ENCODE measurements at regions not wholly inside any gene's neighbourhood (a gene's known extent, or its start where the extent isn't known, plus 50 kb on each side); places are given as distances from the start of the nearest gene placed in this dataset.
"Not testable (repeated sequence)": the region's sequence is repeated elsewhere in the genome, so short reads cannot be mapped to it uniquely, and the experiment has no call there.

DNA sequence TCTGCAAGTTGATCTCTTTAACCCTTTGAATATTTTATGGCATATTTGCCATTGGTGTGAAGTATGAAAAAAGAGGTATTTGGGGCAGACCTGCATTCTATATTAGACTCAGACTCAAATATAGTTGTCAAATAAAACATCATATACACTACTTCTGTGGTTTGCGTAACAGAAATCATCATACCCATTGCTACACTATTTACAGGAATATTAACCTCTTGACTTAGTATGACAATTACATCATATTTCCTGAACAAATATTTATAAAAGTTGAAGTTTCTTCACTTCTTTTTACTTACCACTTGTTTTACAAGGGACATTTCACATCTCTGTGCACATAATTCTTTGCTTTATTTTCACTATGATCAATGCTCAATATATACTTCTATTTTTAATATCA is 206.0 kb downstream of the HAO1 start:
- no peak for DNase-seq

DNA sequence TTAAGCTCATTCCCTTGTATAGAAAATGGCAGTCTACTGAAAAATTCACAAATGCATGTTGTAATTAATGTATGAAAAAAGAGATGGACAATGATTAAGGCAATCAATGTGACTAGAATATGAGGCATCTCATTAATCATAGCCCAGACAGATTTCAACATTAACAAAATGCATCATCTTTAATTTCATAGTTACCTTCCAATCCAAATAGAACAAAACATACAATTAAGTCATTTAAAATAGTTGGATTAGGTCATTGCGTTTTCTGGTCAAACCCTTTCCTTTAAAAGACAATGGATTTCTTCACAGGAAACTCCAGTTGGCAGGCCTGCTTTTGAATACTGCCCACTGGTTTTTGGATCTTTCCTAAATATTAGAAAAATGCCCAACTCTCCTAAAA is 203.9 kb downstream of the HAO1 start:
- no peak for DNase-seq

DNA sequence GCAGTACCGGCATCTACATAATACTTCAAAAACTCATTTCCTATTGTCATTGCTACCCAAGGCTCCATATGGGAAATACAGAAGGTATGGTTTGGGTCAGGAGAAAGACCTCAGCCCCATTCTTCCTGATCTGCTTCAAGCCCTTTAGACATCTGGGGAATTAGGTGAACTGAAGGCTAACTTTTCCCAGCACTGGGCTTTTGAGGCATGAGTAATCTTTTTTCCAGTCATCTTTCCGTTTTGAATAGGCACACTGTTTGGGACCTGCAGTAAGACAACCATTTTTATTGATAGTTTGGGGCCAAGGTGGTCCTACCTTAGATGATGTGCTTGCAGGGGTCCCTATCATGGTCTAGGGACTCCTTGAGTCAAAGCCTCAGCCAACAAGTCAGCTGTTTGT is 198.4 kb downstream of the HAO1 start:
- no peak for DNase-seq

DNA sequence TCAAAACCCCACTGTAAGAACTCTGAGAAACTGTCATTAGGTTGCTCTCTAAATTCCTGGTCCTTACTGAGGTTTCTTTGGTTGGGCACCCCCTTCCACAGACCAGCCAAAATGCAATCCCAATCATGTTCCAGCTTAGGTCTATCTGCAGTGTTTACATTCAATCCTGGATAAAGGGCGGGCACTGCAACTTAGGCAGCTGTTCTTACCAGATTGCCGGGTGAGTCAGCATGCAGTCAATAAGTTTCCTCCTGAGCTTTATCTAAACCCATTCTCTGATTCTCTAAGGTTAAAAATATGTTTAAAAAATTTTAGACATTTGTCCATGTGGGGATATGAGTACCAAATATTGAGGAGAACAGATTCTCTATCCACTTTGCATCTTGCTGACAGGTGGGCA is 197.8 kb downstream of the HAO1 start:
- DNase-seq: no peak

DNA sequence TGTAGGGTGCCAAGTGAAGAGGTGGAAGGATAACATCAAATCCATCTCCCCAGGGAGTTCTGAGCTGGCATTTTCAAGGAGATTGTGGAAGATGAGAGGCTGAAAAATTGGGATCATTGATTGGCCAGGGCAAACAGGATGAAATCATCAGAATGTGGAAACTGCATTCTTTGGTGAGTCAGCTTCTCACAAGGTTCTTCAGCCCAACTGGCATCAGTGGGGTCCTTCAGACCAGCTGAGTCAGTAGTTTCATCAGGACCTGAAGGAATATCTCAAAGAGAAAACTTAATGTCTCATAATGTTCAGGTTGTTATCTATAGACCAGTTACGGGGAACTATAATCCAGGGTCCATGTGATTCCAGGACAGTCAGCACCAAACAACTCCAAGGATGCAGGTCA is 195.8 kb downstream of the HAO1 start:
- DNase-seq: no peak

DNA sequence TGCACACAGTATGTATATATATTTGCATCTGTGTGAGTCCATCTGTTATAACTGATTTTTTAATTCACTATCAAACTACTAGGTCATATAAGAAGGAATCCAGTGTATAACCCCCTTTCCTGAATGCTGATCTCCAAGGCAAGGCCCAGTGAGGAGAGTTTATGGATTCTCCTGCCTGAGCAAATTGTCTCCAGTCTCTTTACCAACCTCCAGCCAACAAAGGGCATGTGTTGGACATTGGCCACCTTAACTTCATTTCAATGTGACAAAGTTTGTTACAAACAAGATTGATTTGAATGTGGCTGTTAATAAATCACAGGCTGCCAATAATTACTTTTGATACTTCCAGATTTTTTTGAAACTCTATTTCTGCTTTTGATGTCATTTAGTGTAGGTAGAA is 191.6 kb downstream of the HAO1 start:
- no peak for DNase-seq

DNA sequence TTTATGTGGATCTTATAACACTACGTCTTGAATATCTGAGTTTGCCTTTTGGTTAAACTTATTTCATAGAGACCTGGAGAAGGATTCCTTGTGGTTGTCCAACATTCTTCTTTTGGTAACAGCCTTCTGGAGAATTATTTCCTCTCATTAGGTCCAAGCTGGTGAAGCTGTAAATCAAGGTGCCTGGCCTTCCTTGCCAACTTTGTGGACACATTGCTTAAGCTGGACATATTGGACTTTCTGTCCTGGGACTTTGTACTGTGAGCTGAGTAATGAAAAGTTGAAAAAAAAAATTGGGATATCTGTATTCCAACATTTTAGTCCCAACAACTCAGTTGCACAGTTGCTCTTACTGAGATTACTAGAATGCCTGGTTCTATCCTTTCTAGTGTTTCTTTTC is 186.2 kb downstream of the HAO1 start:
- DNase-seq: no peak

DNA sequence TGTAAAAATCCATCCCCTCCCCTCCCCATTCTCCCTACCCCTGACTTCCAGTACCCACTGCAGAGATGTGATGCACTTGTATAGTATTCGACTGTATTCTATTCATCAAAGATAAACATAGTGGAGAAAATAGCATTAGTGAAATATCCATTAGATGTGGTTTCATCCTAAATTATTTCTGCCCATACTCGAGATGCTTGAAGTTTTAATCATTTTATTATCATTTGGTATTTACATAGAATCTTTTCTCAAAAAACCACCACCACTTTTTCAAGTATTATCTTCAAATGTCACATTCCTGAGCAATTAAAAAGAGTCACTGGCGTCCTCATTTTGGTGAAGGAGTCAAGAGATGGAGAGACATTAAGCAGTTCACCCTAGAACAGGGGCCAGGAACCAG is 181.9 kb downstream of the HAO1 start:
- DNase-seq: no peak

DNA sequence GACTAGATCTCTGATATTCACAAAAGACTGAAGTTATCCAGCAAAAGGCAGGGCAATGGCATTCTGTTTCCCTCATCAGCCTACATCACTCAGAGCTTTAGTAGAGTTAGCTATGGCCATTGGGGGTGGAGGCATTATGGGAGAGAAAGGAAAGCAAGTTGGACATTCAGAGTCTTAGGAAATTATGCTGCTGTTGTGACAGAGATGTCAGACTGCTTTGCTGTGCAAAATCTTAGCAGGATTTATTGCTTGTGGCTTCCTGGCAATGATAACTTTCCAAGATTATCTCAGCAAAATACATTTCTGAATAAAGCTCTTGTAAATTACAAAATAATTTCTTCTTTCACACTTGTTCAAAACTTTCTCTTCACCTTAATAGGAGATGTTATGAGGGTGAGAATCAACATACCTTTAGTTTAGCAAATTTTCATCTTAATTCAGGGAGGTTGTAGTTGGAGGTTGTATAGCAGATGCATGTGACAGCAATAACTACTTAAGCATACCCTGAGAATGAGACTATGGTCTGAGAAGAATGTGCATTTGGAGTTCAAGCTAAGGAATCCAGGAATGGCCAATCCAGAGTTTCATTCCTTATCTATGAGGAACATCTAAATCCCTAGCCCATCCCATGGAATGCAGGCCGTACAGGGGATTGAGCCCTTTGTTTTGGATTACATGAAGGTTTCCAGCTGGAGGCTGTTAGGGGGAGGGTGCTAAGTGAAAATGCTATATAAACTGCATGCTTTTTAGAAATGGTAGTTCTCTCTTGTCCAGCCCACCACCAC is 179.8 kb downstream of the HAO1 start:
- DNase-seq: no peak

DNA sequence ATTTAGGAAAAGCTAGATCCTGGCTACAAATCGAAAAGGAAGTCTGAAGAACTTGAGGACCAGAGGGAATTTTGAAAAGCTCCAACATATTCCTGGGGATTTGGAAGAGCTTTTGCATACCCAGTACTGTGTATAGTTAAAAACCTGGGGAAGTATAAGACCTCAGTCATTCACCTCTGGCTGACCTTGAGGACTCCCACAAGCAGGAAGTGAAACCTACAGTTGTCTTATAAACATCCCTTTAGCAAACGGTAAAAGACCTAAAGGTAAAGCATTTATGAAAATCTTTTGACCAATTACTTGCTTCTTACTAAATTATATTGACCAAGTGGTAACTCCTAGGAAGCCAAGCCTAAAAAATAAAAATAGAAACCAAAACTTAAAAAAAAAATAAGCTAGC is 175.0 kb downstream of the HAO1 start:
- DNase-seq: no peak

DNA sequence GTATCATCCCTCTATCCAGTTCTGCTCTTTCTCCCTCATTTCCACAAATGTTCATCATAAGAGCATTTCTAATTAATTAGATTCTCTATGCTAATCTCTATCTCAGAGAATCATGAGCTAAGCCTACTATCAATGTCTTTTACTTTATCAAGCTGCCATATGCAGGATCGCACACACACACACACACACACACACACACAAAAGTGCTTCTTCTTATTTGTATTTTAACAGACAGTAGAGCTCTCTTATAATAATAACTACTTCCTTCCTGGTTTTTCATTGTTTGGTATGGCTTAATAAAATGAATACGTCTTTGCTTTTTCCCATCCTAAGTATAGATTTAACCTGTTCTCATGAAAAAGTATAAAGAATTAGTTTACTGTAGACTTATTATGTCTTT is 170.2 kb downstream of the HAO1 start:
- no peak for DNase-seq

DNA sequence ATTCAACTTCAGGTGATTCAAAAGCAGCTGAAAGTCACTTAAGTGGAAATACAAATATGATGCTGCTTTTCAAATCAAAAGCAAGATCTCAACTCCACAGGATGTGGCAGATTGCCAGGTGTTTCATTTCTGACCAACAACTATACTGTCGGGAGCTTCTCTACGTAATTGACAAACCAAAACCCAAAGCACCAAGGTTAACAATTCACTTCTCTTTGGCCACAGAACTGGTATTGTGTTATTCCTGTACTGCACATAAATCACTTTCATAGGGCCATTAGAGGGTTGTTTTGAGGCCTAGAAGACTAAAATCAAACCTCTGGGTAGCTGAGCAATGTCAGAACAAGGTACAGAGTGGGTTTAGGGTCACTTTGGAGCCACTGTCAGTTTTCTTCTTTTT is 169.7 kb downstream of the HAO1 start:
- no peak for DNase-seq

DNA sequence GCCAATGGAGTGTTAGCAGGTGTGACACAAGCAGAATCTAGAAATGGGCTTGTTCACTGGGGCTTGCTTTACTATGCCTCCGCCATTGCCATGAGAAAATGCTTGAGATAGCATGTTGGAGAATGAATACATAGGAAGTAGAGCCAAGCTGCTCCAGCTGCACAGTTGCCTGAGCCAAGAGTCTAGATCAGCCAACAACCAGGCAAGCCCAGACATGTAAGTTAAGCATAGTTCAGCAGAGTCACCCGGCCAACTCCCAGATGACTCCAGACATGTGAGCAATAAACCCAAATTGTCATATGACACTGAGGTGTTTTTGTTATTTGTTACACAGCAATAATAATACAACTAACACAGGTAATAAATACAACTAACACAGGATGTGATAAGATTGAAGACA is 167.9 kb downstream of the HAO1 start:
- DNase-seq: peak; percentile 45

DNA sequence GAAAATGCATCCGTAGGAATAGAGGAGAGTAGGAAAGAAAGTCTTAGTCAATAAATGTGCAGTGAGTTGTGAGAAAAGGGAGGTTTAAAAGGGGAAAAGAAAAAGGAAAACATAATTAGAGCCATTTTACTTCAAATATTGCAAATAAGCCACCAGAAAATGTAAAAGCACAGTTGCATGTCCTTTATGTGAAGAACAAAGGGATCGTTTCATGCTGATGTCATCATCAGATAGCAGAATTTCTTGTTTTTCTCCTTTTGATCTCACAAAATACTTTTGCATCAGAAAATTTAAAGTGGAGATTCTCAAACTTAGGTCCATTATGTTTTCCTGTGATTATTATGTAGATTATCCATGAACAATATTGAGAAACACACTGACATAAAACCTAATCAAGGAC is 166.7 kb downstream of the HAO1 start:
- DNase-seq: no peak

DNA sequence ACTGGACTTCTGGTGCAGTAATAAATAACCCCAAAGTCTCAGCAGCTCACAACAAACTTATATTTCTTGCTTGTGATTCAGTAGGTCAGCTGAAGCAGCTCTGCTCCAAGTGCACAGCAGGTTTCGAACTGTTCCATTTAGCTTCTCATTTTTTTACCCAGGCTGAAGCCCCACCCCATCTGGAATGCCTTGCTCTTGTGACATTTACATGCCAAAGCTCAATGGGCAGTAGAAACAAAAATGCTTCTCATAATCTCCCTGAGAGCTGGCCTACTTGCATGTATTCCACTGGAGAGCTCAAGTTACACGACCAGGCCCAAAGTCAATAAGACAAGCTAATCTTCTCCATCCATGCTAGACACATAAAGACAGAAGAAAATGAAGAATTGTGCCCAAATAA is 165.2 kb downstream of the HAO1 start:
- DNase-seq: no peak

DNA sequence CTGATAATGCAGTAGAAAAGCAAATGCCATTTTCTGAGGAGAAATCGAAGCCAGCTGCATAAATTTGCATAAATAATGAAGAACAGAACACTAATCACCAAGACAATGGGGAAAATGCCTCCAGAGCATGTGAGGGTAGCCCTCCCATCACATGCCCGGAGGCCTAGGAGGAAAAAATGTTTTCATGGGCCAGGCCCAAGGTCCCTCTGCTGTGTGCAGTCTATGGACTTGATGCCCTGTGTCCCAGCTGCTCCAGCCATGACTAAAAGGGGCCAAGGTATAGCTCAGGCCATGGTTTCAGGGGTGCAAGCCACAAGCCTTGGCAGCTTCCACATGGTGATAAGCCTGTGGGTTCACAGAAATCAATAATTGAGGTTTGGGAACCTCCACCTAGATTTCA is 164.1 kb downstream of the HAO1 start:
- no peak for DNase-seq

DNA sequence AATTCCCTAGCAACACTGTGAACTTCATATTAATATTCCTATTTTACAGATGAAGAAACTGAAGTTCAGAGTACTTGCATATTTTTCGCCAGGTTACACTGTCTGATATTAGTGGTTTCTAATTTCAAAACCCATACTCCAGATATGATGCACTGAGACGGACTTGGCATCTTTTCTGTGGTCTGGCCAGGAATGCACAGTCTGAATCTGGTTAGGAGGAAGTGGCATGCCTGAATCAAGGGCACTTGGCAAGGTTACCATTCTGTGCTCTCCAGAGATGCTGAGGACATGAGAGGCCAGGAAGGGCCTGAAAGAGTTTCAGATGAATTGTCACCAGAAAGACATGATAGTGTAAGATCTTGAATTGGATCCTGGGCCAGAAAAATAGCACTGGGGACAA is 150.1 kb downstream of the HAO1 start:
- no peak for DNase-seq

DNA sequence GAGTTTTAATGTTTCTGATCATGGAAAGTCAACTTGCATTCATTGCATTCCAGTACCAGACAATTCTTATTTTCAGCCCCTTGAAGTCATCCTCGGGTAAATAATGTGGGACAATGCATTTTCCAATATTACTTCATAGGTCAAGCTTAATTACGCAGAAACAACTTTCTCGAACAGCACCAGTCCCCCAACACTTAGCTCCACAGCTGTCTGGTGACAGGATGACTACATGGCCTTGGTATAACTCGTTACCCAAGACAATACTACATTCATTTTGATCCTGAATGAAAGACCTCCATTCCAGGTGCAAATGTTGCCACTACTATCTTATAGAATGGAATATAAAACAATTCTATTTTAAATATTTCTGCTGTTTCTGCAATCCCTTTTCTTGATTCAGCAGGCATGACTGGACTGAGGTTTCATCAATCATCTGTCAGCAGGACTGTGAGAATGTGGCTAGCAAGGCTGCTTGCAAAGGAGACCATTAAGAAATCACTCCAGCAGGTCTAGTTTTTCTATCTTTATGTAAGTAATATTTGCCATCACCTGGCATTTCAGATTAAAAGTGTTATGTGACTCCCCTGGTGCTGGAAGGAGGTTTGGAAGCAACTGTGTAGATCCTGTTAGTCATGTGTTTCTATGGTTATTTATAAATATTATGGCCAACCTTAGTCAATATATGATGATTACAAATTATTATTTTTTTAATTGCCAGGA is 147.9 kb downstream of the HAO1 start:
- no peak for DNase-seq

DNA sequence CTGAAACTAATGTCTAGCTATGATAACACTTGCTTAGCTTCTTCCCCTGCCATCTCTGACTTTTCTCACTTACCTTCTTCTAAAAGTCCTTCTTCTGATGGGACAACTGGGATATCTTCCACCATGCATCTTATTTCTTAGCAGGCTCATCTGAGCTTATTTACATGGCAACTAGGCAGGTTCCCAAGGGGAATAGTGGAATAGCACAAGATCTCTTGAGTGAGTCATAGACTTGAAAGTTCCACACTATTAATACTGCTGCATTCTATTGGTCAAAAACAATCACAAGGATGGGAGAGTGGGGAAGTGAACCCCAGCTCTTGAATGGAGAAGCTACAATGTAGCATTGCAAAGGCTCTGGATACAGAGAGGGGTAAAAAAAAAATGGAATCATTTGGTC is 142.1 kb downstream of the HAO1 start:
- no peak for DNase-seq

DNA sequence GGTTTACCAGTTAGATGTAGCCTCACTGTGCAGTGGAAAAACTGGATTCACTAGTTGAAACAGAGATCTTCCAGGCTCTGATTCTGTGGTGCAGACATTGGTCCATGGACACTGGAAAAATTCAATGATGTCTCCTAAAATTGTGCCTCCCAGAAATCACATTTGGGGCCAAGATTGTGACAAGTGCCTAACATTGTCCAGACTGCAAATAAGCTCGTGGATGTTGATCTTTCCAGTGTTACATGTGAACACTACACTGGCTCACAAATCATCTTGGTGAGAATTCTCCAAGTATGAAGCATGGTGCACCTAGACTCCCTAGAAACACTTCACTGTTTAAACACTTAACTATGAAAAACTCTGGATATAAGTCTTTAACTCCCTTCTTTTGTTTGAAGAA is 140.4 kb downstream of the HAO1 start:
- DNase-seq: no peak

DNA sequence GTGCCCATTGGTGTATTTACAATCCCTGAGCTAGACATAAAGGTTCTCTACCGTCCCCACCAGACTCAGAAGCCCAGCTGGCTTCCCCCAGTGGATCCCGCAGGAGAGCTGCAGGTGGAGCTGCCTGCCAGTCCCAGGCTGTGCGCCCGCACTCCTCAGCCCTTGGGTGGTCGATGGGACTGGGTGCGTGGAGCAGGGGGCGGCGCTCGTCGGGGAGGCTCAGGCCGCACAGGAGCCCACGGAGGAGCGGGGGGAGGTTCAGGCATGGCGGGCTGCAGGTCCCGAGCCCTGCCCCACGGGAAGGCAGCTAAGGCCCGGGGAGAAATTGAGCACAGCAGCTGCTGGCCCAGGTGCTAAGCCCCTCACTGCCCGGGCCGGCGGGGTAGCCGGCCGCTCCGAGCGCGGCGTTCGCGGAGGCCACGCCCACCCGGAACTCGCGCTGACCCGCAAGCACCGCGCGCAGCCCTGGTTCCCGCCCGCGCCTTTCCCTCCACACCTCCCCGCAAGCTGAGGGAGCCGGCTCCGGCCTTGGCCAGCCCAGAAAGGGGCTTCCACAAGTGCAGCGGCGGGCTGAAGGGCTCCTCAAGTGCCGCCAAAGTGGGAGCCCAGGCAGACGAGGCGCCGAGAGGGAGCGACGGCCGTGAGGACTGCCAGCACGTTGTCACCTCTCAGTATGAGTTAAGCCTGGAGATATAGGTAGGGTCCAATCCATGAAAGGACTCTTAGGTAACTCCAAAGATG is 136.7 kb downstream of the HAO1 start:
- DNase-seq: not testable (repeated sequence)

DNA sequence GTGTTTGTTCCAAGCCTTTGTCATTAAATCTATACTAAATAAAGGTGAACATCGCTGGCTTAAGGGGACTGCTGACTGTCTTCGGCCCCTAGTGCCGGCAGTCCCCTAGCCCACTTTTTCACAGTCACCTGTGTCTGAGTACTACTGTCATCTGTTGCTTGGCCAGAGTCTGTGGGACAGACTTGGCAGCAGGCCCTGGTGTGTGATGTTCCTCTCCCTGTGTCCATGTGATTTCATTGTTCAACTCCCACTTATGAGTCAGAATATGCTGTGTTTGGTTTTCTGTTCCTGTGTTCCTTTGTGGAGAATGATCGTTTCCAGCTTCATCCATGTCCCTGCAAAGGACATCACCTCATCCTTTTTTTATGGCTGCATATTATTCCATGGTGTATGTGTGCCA is 133.4 kb downstream of the HAO1 start:
- DNase-seq: no peak

DNA sequence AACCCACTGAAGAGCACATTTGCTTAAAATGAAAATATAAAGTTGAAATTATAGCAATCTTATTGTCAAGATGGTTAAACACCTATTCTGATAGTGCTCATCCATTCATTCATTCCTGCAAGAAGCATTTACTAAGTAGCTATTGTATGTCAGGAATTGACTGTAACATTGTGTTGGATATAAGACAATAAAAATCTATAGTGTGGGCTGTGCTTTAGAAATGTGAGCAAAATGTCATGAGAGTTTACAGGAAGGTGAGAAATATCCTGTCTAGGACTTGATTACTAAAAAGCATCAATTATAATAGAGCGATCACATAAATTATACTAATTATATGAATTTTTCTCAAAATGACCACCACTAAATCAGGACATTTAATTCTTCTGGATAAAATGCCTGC is 123.0 kb downstream of the HAO1 start:
- no peak for DNase-seq

DNA sequence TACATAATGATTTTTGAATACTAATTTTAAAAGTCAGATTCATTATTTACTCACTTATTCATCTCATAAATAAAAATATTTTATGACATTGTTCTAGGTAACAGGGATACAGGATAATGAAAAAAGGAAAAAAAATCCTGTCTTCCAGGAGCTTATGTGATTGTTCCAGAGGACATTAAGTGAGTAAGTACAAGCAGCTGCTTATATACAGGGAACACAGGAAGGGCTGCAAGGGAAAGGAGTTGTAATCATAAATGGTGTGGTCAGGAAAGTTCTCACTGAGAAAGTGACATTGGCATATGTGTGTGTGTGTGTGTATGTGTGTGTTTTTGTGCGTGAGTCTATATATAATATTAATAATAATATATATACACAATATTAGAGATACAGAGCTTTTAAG is 121.8 kb downstream of the HAO1 start:
- no peak for DNase-seq

All from right forelimb (tissue), 1 donor.